HG03097 (cell line): ENCODE measurements at regions not wholly inside any gene's neighbourhood (a gene's known extent, or its start where the extent isn't known, plus 50 kb on each side); places are given as distances from the start of the nearest gene placed in this dataset.
"Not testable (repeated sequence)": the region's sequence is repeated elsewhere in the genome, so short reads cannot be mapped to it uniquely, and the experiment has no call there.

ENCODE experiments used
- ATAC-seq: cut with Tn5 transposase; IDR thresholded peaks from one replicate; pipeline ENCODE4 v1.9.1; 2021; ENCODE audit not compliant: unreplicated experiment, low FRiP score

- no peak for ATAC-seq
Observed at GRCh38 chr10:94123258-94123995, 129.7 kb downstream of the PLCE1 start.

DNA sequence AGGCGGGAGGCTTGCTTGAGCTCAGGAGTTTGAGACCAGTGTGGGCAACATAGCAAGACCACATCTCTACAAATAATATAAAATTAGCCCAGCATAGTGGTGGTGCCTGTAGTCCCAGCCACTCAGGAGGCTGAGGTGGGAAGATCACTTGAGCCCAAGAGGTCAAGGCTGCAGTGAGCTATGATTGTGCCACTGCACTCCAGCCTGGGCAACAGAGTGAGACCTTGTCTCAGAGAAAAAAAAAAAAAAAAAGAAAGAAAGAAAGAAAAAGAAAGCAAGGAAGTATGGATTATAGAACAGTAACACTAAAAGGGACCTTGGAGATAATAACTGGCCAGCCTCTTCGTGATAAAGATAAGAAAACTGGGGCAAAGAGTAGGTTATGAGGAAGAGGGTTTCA lies 130.4 kb downstream of the PLCE1 start:
- not testable (repeated sequence) for ATAC-seq

- not testable (repeated sequence) for ATAC-seq
Observed at GRCh38 chr10:94125268-94125667, 131.5 kb downstream of the PLCE1 start.

- ATAC-seq, result no peak
Observed at GRCh38 chr10:94125856-94126255, 132.1 kb downstream of the PLCE1 start.

- no peak for ATAC-seq
Observed at GRCh38 chr10:94129393-94130130, 135.8 kb downstream of the PLCE1 start.

DNA sequence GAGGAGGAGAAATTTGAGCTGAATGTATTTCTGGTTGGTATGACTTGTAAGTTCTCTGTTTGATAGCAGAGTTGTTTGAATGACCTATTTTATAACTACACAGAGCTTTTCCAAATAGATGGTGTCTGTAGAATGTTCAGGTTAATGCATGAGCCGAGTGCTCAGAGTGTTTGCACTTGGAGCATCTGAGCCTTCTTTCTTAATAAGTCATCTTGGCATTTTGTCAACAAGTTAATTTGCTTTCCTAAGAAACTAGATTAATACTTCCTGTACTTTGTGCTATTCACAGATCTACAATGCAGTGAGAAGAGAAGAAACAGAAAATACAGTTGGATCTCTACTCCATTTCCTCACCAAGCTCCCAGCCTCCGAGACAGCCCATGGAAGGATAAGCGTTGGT lies 138.2 kb downstream of the PLCE1 start:
- ATAC-seq, result no peak

DNA sequence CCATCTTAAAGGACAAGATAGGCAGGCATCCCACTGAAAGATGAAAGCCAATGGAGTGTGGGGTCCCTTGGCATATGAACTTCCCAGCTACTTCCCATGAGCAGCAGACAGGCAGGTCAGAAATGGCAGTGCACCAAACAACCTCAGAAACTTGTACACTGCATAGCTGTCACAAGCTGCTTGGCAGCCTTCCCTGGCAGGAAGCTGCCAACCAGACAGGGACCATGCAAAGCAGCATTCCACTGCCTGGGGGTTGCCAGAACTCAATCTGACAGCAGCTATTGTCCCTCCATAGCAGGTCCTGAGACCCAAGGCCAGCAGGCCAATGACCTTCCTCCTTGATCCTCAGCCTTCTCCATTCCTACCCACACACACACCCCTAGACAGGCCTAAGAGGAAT lies 139.5 kb downstream of the PLCE1 start:
- no peak for ATAC-seq

DNA sequence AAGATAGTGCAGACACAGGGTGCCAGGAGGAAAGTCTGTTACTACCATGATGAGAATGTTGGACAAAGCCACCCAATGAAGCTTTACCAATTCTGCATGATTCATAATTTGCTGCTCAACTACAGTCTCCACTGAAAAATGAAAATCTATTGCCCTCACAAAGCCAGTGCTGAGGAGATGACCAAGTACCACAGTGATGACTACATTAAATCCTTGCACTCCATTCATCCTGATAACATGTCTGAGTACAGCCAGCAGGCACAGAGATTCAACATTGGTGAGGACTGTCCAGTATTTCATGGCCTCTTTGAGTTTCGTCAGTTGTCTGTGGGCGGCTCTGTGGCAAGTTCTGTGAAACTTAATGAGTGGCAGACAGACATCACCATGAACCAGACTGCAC lies 144.0 kb downstream of the PLCE1 start:
- no peak for ATAC-seq

DNA sequence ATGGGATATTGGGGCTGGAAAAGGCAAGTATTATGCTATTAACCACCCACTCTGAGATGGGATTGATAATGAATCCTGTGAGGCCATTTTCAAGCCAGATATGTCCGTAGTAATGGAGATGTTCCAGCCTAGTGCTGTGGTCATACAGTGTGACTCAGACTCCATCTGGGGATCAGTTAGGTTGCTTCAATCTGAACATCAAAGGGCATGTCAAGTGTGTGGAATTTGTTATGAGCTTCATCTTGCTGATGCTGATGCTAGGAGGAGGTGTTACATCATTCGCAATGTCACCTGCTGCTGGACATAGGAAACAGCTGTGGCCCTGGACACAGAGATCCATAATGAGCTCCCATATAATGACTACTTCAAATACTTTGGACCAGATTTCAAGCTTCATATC lies 144.7 kb downstream of the PLCE1 start:
- no peak for ATAC-seq

DNA sequence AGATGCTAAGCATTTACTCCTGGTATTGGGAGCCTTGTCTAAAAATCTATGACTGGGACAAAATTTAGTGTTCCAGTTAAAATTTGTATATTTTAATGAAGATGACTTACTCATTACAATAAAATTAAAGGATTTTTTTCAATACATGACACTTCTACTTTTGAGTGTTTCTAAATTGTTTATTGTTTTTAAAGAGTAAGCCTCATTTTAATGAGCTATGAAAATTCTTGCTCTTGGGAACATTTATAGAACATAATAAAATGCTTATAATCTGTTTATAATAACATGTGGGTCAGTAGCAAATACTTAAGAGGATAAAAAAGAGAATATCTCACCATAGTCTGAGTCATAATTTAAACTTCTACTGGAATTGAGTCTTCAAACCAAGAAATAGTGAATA lies 149.5 kb downstream of the PLCE1 start:
- ATAC-seq, result no peak

- ATAC-seq, result no peak
Observed at GRCh38 chr10:94146313-94146712, 152.6 kb downstream of the PLCE1 start.

- ATAC-seq, result no peak
Observed at GRCh38 chr10:94146746-94147145, 153.0 kb downstream of the PLCE1 start.

GRCh38 chr10:94149702-94150101 lies 156.0 kb downstream of the PLCE1 start:
- no peak for ATAC-seq

DNA sequence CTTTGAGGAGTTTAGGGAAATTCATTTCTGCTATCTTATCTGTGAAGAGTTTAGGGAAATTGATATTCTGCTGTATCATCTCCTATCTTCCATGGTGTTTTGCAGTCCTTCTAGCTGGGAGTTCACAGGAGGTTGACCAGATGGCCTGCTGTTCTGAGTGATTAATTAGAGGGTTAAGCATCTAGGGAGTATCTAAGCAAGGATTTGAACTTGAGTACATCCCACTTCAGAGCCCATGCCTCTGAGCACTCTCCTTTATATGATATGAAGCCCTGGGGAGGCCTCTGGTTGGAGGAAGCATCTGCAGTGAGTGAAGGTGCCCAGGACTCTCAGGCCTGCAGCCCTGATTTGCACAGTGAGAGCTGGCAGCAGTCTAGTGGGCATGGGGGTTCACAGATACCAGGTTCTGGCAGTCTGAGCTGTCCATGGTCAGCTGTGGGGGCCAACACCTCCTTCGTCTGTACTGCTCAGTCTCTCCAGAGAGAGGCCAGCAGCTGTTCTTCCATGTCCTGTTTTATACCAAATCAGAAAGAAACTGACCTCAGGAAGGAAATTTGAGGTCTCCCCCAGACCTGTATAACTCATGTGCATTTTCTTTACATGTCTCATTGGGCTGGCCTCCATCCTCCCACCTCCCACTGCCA lies 156.9 kb downstream of the PLCE1 start:
- ATAC-seq, result no peak

GRCh38 chr10:94155722-94156271 lies 162.1 kb downstream of the PLCE1 start:
- no peak for ATAC-seq

GRCh38 chr10:94156453-94156852 lies 162.7 kb downstream of the PLCE1 start:
- ATAC-seq, result no peak

DNA sequence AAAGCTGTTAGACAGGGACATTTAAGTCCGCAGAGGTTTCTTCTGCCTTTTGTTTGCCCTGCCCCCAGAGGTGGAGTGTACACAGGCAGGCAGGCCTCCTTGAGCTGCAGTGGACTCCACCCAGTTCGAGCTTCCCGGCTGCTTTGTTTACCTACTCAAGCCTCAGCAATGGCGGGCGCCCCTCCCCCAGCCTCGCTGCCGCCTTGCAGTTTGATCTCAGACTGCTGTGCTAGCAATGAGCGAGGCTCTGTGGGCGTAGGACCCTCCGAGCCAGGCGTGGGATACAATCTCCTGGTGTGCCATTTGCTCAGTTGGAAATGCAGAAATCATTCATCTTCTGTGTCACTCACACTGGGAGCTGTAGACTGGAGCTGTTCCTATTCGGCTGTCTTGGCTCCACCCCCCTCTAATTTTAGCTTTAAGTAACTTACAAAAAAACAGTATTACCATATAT lies 171.5 kb downstream of the PLCE1 start:
- ATAC-seq, result not testable (repeated sequence)

DNA sequence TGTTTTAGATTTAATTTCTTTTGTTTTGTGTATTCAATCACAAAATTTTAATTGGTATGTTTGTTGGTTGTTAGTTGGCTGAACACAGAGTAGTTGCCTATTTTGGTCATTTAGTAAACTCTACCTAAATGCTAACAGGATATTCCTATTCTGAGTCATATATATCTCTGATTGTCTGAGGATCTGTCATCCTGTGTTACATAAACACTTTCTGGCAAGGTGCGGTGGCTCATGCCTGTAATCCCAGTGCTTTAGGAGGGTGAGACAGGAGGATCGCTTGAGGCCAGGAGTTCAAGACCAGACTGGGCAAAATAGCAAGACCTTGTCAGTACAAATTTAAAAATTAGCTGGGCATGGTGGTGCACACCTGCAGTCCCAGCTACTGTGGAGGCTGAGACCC lies 178.6 kb downstream of the PLCE1 start:
- ATAC-seq, result no peak

- ATAC-seq, result no peak
Observed at GRCh38 chr10:94173594-94173993, 179.9 kb downstream of the PLCE1 start.

GRCh38 chr10:94174838-94175237 lies 181.1 kb downstream of the PLCE1 start:
- ATAC-seq, result no peak
